Right ventricle myocardium superior (tissue), 1 donor: ENCODE measurements at regions not wholly inside any gene's neighbourhood (a gene's known extent, or its start where the extent isn't known, plus 50 kb on each side); places are given as distances from the start of the nearest gene placed in this dataset.
A peak's percentile ranks its signal among the peaks of the same experiment; 100 is the strongest.

ENCODE experiments used
- ATAC-seq: fragments of 200-7000 bp; cut with Tn5 transposase; one replicate; pipeline ENCODE4 v1.9.1; 2020; ENCODE audit warnings: mild to moderate bottlenecking; ENCODE audit not compliant: poor library complexity
- DNase-seq: peaks from one replicate; pipeline ENCODE4 v3.0.0-alpha.2; 2020
- intact Hi-C: fragments of 100-400 bp; cut with DNase I; formaldehyde crosslinking; loops from one replicate; pipeline ENCODE4 v1.11.2; 2022
- donor health status: DM: no; HTN: yes; CAD: no; lungs with severe emphysema.

DNA sequence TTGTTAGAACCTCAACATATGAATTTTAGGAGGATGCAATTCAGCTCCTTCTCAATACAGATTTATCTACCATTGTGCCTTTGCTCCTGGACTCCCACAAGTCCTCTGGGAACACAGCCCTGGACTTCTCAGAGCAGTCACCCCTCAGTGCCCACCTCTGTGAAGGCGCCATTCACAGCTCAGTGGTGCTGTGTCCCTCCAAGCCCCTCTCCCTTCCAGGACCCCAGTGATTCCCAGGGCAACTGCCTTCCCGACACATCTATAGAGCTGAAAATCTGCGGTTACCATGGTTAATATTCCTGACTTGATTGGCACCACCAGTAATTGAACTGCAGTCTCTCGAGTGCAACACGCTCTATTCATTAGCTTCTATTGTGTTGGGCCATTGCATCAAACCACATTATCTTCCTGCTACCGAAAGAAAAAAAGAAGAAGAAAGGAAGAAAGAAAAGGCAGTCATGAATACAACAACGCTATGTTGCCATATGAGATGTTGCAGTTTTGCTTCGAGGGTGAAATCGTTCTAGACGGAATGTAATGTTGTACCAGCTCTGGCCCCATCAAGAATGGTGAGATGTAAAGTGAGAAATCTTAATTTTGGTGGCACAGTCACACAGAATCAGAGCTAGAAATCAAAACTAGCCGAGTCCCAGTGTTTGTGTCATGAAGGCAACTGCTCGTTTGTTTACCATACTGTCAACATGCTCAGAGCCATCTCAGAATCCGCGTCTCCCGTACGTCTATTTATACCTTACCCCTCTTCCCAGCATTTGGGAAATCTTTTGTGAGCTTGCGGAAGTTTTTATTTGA is 524.0 kb upstream of the ID2 start:
- intact Hi-C loops, result no loop called here
- no peak for DNase-seq

DNA sequence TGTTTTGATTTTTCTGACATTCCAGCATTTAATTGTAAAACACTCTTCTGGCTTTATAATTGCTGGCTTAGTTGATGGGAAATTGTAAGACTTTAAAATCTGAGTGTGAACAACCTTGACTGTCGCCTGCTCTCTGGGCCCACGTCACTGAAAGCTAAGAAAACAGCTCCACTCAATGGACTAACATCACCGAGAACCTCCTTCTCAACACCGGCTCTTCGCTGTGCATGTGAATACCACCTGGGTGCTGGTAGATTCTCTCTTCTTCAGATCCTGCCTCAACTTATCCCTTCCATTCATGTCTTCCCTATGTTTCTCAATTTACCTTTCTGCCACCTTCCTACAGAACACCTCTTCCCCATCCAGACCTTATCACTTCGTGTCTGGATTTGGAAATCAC is 523.1 kb upstream of the ID2 start:
- DNase-seq (no peak), ATAC-seq (no peak)
- intact Hi-C loops, result no loop called here

More for the DNA sequence above, 524.0 kb upstream of the ID2 start:
- ATAC-seq, result no peak

GRCh38 chr2:8159211-8159965 is 522.5 kb upstream of the ID2 start:
- ATAC-seq (no peak), DNase-seq (no peak)
- intact Hi-C loops, result no loop called here

- DNase-seq (no peak), ATAC-seq (no peak)
- intact Hi-C loops, result no loop called here
These were observed 521.8 kb upstream of the ID2 start for GRCh38 chr2:8159966-8160603.

GRCh38 chr2:8160959-8161358 is 520.9 kb upstream of the ID2 start:
- intact Hi-C loops, result no loop called here
- no peak for DNase-seq
- ATAC-seq, result no peak

DNA sequence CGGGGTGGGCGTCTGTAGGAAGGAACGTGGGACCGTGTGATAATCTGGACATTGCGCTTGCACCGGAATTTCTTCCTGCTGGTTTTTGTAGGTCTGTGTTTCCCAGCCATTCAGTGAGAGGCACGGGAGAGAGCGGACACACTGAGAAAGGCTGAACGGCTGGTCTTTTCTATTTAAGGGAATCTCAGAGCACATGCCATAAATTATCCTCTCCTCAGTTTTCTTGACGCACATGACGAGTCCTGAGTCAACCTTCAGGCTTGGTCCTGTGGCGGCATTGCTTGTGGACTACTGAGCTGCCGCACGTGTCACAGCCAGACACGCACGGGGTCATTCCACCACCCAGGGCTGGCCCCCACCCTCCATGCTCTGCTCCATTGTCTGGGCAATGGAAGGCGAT is 519.3 kb upstream of the ID2 start:
- intact Hi-C loops, result no loop called here
- DNase-seq (no peak), ATAC-seq (no peak)

GRCh38 chr2:8165550-8165949 is 516.3 kb upstream of the ID2 start:
- ATAC-seq (no peak), DNase-seq (no peak)
- intact Hi-C loops, result no loop called here

GRCh38 chr2:8168022-8168717 is 513.7 kb upstream of the ID2 start:
- ATAC-seq (no peak), DNase-seq (no peak)
- intact Hi-C loops, result no loop called here

DNA sequence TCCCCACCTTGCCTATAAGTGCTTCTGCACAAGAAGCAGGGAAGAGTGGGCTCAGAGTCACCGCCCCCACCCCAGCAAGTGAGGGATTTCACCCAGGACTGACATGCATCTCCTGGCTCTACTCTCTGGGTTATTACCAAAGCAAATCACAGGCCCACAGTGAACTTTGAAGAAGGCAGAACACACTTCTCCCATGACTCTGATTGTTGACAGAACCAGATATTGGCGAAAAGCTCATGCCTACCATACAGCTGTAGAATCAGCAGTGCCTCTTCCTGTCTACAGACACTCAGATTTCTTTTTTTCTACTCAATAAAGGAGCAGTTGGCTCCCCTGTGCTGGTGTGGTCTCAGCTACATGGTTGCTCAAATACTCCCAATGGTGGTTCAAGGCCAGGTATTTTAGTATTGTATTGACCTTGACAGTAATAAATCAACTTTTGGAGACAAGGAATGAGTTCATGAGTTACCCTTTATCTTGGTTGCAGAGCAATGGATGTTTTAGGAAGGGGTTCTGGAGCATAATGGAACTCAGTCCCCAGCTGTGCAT is 512.9 kb upstream of the ID2 start:
- DNase-seq (no peak), ATAC-seq (no peak)
- intact Hi-C loops, result no loop called here

DNA sequence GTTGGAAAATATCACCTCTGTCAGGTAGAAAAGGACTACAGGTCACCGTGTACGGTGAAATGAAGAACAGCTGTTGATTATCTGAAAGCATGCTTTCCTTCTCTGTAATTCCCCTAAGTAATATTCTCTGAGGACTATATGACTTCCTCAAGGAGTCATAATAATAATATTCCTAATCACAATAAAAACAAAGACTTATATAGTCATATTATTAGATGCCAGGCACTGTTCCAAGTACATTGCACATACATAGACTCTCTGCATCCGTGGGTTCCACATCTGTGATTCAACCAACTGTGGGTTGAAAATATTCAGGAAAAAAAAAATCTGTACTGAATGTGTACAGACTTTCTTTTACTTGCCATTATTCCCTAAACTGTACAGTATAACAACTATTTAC is 512.4 kb upstream of the ID2 start:
- ATAC-seq (no peak), DNase-seq (no peak)
- intact Hi-C loops, result no loop called here

DNA sequence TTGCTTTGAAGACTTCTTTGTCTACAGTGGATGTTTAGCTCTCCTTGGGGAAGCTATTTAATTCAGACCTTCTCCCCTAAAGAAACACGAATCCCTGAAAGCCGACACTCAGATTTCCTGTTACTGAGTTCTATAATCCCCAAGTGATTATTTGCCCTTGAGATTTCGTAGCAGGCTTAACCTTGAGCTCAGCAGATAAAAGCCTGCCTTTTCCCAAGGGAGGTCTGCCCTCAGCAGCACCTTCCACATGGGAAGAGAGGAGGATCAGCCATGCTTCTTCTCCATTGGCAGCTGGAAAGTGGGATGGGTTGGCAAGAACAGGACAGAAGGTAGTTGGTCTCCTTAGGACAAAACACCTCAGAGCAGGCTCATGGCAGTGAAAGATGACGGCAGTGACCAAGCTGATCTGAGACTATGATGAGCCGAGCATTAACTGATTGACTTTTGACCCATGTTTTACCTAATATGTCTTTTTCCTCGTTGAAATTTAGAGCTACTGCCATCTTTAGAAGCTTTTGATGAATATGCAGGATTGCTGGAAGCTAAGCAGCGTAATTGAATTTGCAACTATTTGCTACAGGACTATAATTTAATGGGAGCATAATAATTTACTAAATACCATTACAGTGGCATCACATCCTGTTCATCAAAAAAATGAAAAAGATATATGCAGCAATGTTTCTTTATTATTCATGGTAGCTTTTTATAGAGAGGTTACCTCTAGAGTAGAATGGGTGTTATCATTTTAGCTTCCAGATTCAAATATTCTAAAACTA is 511.1 kb upstream of the ID2 start:
- intact Hi-C loops, result no loop called here
- ATAC-seq, result no peak
- DNase-seq, result no peak

GRCh38 chr2:8171608-8172007 is 510.2 kb upstream of the ID2 start:
- DNase-seq, result no peak
- intact Hi-C loops, result no loop called here
- peak; percentile 34 for ATAC-seq

- ATAC-seq, result no peak
- intact Hi-C loops, result no loop called here
These were observed 509.2 kb upstream of the ID2 start for GRCh38 chr2:8172661-8173060.

DNA sequence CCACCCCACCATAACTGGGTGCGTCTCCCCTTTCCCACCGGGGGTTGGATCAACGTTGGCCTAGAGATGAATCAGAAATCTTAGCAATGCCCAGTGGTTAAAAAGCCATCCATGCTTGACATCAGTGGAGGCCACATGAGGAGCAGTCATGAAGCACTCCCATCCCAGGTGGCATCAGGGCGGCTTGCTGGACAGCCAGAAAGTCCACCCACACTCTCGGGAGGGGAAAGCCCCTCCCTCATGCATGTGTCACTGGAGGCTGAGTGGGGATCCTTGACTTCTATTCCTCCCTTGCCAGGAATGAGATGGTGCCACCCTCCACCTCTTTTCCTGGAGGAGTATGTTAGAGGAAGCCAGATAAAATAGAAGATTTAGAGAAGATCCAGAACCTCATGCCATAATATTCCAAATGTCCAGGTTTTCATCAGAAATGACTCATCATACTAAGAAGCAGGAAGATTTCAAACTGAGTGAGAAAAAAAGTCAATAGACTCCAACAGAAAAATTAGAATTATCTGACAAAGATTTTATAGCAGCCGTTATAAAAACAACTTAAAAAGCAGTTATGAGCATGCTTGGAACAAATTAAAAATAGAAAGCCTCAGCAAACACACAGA is 507.1 kb upstream of the ID2 start:
- ATAC-seq (no peak), DNase-seq (no peak)
- intact Hi-C loops, result no loop called here

More at GRCh38 chr2:8172661-8173060, 509.2 kb upstream of the ID2 start:
- DNase-seq, result no peak

DNA sequence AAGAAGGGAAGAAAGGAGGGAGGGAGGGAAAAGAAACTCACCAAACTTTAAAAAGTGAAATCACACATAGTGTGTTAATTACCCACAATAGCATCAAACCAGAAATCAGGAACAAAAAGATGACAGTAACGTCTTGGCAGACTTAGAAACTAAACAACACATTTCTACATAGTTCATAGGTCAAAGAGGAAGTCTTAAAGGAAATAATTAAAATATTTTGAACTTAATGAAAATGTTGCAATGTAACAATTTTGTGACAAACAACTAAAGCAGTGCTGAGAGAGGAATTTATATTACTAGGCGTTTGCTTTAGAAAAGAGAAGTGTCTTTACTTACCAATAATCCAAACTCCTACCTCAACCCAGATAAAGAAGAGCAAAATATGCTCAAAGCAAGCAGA is 505.0 kb upstream of the ID2 start:
- ATAC-seq (peak; percentile 38), DNase-seq (no peak)
- intact Hi-C loops, result no loop called here

GRCh38 chr2:8177566-8177965 is 504.3 kb upstream of the ID2 start:
- DNase-seq (no peak), ATAC-seq (no peak)
- intact Hi-C loops, result no loop called here

GRCh38 chr2:8178911-8179310 is 502.9 kb upstream of the ID2 start:
- intact Hi-C loops, result no loop called here
- ATAC-seq (no peak), DNase-seq (no peak)

DNA sequence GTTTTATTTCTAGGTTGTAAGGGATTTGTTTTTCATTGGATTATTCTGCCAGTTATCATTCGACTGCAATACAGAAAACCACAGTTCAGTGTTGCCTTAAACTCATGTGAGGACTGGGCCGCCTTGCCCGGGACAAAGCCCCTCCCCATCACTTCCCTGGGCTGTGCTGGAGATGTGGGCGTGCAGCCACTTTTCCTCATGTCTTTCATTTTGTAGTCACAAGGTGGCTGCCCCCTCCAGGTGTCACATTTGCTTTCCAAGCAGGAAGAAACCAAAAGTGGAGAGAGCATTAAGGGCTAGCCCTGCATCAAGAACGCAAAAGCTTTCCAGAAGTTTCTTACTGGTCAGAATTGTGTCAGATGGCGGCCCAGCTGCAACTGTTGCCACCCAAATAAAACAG is 492.5 kb upstream of the ID2 start:
- intact Hi-C loops, result no loop called here
- DNase-seq (no peak), ATAC-seq (no peak)
